ENCODE measurements at regions not wholly inside any gene's neighbourhood (a gene's known extent, or its start where the extent isn't known, plus 50 kb on each side); places are given as distances from the start of the nearest gene placed in this dataset.

GRCh38 chr5:124871303-124871702 lies 124.9 kb upstream of the ZNF608 start:
- TF ChIP-seq CTCF (IDR thresholded peaks at IDR 0.05; ENCODE audit: low read depth, low read length, missing input control) (no peak), RAD21 (IDR thresholded peaks at IDR 0.05) (no peak), SP1 (IDR thresholded peaks at IDR 0.05) (no peak), REST (IDR thresholded peaks at IDR 0.05) (no peak), GABPA (IDR thresholded peaks at IDR 0.05 in 1 of 2, conservative IDR thresholded peaks at IDR 0.05 in 1 of 2) (no peak), YY1 (IDR thresholded peaks at IDR 0.05) (no peak), NR2F2 (IDR thresholded peaks at IDR 0.05) (no peak), RXRA (IDR thresholded peaks at IDR 0.05) (no peak), TAF1 (conservative IDR thresholded peaks at IDR 0.05) (no peak), EGR1 (IDR thresholded peaks at IDR 0.05; ENCODE audit: low read depth in 2 of 2) (no peak)
- TF ChIP-seq, protein P1, sequence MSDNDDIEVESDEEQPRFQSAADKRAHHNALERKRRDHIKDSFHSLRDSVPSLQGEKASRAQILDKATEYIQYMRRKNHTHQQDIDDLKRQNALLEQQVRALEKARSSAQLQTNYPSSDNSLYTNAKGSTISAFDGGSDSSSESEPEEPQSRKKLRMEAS (IDR thresholded peaks at IDR 0.05), result no peak
- TF ChIP-seq, protein P2, sequence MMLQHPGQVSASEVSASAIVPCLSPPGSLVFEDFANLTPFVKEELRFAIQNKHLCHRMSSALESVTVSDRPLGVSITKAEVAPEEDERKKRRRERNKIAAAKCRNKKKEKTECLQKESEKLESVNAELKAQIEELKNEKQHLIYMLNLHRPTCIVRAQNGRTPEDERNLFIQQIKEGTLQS (IDR thresholded peaks at IDR 0.05), result no peak

Measured in liver (tissue), 3 donors.